Astrocyte of the spinal cord (primary cell): ENCODE measurements at regions not wholly inside any gene's neighbourhood (a gene's known extent, or its start where the extent isn't known, plus 50 kb on each side); places are given as distances from the start of the nearest gene placed in this dataset.

ENCODE experiments used
- DNase-seq: peaks from one replicate; pipeline ENCODE4 v3.0.0; 2011; ENCODE audit warnings: low read depth, low spot score
- H3K4me3 ChIP-seq: 2 replicates; pipeline ENCODE4 v1.5.1; 2011; ENCODE audit warnings: low read depth, mild to moderate bottlenecking, low read length, moderate library complexity
- in situ Hi-C: cut with HindIII; loops from 2 replicates; pipeline ENCODE4 v1.10.0; 2017; ENCODE audit warnings: low sequenced_read_pairs
- TF ChIP-seq, protein P1 (sequence below): IDR thresholded peaks from 2 replicates; pipeline ENCODE4 v1.5.1; 2012; ENCODE audit warnings: low read depth, mild to moderate bottlenecking, low read length, inconsistent platforms

DNA sequence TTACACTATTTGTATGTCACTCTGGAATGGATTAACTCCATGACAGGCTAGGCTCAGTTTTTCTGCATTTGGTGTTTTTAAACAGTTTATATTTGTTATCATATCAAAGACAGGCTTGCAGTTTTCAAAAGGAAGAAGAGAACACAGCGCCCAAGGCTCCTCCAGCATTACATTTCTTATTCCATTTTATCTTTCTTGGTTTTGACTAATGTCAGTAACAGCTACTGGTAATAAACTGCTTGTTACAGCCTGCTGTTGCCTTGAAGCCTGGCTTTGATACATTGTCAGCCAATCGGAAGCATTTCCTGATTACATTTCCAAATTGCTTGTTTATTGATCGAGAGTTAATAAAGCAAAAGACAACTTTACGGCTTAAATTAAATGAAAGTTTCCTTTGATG, 166.0 kb upstream of the MDFIC start:
- TF ChIP-seq, protein P1, sequence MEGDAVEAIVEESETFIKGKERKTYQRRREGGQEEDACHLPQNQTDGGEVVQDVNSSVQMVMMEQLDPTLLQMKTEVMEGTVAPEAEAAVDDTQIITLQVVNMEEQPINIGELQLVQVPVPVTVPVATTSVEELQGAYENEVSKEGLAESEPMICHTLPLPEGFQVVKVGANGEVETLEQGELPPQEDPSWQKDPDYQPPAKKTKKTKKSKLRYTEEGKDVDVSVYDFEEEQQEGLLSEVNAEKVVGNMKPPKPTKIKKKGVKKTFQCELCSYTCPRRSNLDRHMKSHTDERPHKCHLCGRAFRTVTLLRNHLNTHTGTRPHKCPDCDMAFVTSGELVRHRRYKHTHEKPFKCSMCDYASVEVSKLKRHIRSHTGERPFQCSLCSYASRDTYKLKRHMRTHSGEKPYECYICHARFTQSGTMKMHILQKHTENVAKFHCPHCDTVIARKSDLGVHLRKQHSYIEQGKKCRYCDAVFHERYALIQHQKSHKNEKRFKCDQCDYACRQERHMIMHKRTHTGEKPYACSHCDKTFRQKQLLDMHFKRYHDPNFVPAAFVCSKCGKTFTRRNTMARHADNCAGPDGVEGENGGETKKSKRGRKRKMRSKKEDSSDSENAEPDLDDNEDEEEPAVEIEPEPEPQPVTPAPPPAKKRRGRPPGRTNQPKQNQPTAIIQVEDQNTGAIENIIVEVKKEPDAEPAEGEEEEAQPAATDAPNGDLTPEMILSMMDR = no peak
- no peak for DNase-seq
- H3K4me3 ChIP-seq = no peak overlapping the region
- in situ Hi-C loops = no loop called here

DNA sequence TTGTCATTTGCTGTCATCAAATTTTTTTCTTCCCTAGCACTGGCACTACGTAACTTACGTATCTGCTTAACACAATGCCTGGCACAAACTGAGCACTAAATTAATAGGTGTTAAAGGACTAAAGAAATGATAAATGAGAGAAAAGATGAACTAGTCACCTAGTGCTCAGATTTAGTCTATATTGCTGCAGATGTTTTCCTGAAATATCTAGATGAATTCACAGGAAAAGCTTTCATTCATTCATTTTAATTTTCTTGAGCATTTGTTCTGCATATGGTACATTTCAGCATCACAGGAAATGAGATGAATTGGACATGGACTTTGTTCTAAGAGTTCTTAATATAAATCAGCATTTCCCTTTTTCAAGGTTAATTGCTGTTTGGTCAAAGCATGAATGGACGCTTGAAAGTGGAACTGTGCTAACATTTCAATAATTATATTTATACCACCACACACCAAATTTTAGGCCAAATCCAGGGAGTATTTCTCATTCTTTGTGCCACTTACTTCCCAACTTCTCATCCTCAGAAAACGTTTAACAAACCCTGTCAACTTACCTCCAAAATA, 163.2 kb upstream of the MDFIC start:
- TF ChIP-seq, protein P1 = no peak
- in situ Hi-C loops = no loop called here
- DNase-seq = no peak
- no peak overlapping the region for H3K4me3 ChIP-seq

DNA sequence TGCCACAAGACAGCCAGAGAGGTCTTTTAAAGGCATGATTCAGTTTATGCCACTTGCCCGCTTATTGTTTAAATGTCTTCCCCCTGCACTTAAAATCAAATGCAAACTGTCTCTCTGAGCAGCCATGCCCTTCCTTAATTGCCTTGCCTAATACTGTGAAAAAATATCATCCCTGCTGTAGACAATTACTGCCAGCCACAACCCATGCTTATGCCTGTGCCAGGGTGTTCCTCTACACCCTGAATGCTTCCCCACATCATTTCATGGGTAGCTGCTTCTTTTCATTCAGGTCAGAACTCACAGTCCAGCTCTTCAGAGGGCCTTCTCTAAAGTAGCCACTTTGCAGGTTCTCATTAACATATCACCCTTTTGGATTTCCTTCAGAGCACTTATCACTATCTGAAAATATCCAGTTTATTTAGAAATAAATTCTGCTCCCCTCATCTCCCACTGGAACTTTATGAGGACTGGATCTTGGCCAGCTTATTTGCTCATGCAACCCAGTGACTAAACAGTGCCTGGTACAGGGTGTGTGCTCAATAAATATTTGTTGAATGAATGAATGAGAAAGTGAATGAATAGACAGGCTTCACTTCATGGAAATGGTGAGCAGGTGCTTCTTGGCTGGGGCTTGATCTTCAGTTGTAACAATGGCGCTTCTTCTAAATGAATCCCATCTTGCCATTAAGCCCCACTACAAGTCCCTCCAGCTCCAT, 162.4 kb upstream of the MDFIC start:
- TF ChIP-seq, protein P1 = no peak
- in situ Hi-C loops = no loop called here
- DNase-seq = peak; percentile 1
- no peak overlapping the region for H3K4me3 ChIP-seq

DNA sequence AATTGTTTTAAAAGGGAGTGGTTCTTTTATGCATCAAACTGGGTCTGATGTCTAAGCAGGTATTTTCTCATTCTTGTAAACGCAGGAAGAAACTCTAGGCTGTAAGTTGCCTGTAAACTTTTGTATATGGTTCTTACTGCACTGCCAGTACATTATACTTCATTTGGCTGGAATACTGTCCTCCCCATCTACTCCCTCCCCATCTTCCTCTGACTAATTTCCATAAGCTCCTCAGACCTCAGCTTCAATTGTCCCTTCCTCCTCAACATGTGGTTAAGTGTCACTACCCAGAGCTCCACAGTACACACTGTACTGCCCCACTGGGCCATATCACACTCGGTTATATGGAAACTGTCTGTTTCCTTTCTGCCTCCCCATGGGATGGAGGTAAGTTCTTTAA, 161.4 kb upstream of the MDFIC start:
- H3K4me3 ChIP-seq = no peak overlapping the region
- no peak for DNase-seq
- in situ Hi-C loops = no loop called here
- TF ChIP-seq, protein P1 = no peak

DNA sequence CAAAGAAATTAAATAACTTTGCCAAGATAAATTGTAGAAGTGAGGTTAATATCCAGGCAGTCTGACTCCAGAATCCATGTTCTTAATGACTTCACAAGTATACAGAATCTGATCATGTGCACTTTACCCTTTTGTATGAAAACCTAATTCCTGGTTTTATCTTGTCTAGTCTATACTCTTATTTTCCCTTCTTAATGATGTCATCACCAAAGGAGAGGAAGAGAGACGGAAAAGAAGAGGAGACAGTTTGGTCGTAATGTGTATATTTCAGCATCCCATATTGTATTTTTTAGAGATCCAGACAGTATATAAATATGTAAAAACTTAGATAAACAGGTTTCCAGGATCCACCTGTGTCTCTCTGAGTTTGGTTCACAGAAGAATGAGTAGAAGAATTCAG, 159.9 kb upstream of the MDFIC start:
- TF ChIP-seq, protein P1 = no peak
- no peak overlapping the region for H3K4me3 ChIP-seq
- in situ Hi-C loops = no loop called here

DNA sequence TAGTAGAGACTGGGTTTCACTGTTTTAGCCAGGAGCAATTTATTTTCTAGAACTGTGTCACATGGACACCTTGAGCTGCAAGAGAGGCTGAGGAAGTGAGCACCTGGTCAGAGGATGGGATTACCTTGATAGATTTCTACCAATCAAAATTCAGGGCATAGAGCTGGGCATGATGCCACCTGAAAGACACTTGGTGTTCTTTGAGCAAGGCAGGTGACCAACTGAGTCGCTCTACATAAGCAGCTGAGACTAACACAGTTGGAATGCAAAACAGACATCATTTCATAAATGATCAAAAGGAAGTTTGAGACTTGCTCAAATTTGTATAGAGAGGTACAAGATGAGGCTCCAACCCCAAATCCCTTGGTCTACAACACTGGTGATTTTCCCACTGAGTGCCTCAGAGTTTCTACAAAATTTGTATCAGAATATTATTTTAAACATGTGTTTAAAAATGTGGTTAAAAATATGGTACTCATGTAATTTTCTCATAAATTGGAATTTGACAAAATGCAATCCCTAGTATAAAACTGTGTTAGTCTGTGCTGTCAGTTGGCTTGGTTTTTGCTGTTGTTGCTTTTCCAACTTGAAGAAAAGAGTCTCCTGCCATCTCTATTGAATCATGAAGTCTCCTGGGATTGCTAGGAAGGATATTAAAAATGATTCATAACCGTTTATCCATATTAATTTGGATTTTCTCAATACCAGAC, 156.4 kb upstream of the MDFIC start:
- in situ Hi-C loops = no loop called here
- no peak overlapping the region for H3K4me3 ChIP-seq
- no peak for DNase-seq
- TF ChIP-seq, protein P1 = no peak

More for the DNA sequence above, 159.9 kb upstream of the MDFIC start:
- DNase-seq = no peak
